Body of pancreas (tissue), 4 donors: ENCODE measurements at regions not wholly inside any gene's neighbourhood (a gene's known extent, or its start where the extent isn't known, plus 50 kb on each side); places are given as distances from the start of the nearest gene placed in this dataset.

Experiments used
- CTCF ChIP-seq, 7 experiments: fragments of 450-650 bp in 4 of 7; fragments of 200-600 bp in 3 of 7; sonication (generic) in 3 of 7; IDR thresholded peaks; one replicate each; pipeline ENCODE4 v1.5.1; 2016 to 2019; ENCODE audit warnings: antibody characterized with exemption in 7 of 7
- POLR2A ChIP-seq, 3 donors: fragments of 450-650 bp; IDR thresholded peaks; one replicate each; pipeline ENCODE4 v1.6.1; 2016; ENCODE audit warnings: antibody characterized with exemption in 3 of 3, mild to moderate bottlenecking in 2 of 3

- no peak for TF ChIP-seq CTCF (IDR thresholded peaks at IDR 0.05)
- no peak for TF ChIP-seq POLR2A (IDR thresholded peaks at IDR 0.05)
Measured at GRCh38 chr9:31759703-31760102, 624.7 kb upstream of the ACO1 start.
